KMS-11 (cell line): ENCODE measurements at regions not wholly inside any gene's neighbourhood (a gene's known extent, or its start where the extent isn't known, plus 50 kb on each side); places are given as distances from the start of the nearest gene placed in this dataset.

Experiments
- H2AFZ ChIP-seq: fragments of 200-600 bp; sonication (generic); 2 replicates; pipeline ENCODE4 v1.6.1; 2016; ENCODE audit warnings: antibody characterized with exemption, mixed run types, low read depth
- H3K27ac ChIP-seq: fragments of 200-600 bp; sonication (generic); 2 replicates; pipeline ENCODE4 v1.6.1; 2016; ENCODE audit warnings: mild to moderate bottlenecking, mixed run types
- H3K27me3 ChIP-seq: fragments of 200-600 bp; sonication (generic); 2 replicates; pipeline ENCODE4 v1.6.1; 2017; ENCODE audit warnings: mild to moderate bottlenecking, low read depth, mixed run types, moderate library complexity; ENCODE audit not compliant: insufficient read depth
- H3K36me3 ChIP-seq: fragments of 200-600 bp; sonication (generic); 2 replicates; pipeline ENCODE4 v1.6.1; 2017; ENCODE audit warnings: mild to moderate bottlenecking, mixed run types; ENCODE audit not compliant: insufficient read depth
- H3K4me1 ChIP-seq: fragments of 200-600 bp; sonication (generic); 2 replicates; pipeline ENCODE4 v1.6.1; 2016; ENCODE audit warnings: mild to moderate bottlenecking, low read depth, mixed run types; ENCODE audit not compliant: poor library complexity, severe bottlenecking
- H3K4me2 ChIP-seq: fragments of 200-600 bp; sonication (generic); 2 replicates; pipeline ENCODE4 v1.7.0; 2016; ENCODE audit warnings: mild to moderate bottlenecking, mixed run types
- H3K4me3 ChIP-seq: fragments of 200-600 bp; sonication (generic); IDR thresholded peaks from 2 replicates; pipeline ENCODE4 v1.6.1; 2017; ENCODE audit warnings: low read depth, low read length, mixed read lengths; ENCODE audit not compliant: insufficient read depth
- H3K79me2 ChIP-seq: fragments of 200-600 bp; sonication (generic); 2 replicates; pipeline ENCODE4 v1.6.1; 2016; ENCODE audit warnings: low read depth, mixed run types; ENCODE audit not compliant: insufficient read depth
- H3K9ac ChIP-seq: fragments of 200-600 bp; sonication (generic); 2 replicates; pipeline ENCODE4 v1.6.1; 2016; ENCODE audit warnings: mild to moderate bottlenecking, mixed run types
- H4K20me1 ChIP-seq: fragments of 200-600 bp; sonication (generic); 2 replicates; pipeline ENCODE4 v1.6.1; 2016; ENCODE audit warnings: mild to moderate bottlenecking, mixed run types; ENCODE audit not compliant: insufficient read depth
- CTCF ChIP-seq: fragments of 200-600 bp; sonication (generic); conservative IDR thresholded peaks from 2 replicates; pipeline ENCODE4 v1.6.1; 2017; ENCODE audit warnings: low read depth, mild to moderate bottlenecking, antibody characterized with exemption, low read length, moderate library complexity, mixed read lengths

GRCh38 chr16:86702824-86703588, 124.7 kb downstream of the FOXL1 start:
- Histone ChIP-seq H2AFZ (no peak overlapping the region), H3K27me3 (peaks cover 9% of the 10 kb centered on the region; the same call in 1 of the 2 replicates), H3K36me3 (no peaks in the 10 kb centered on the region), H3K4me1 (no peaks in the 10 kb centered on the region), H3K9ac (no peak overlapping the region), H3K79me2 (no peaks in the 10 kb centered on the region), H3K27ac (no peak overlapping the region), H3K4me3 (no peak overlapping the region), H4K20me1 (no peaks in the 10 kb centered on the region), H3K4me2 (no peak overlapping the region)
- TF ChIP-seq CTCF, result no peak

GRCh38 chr16:86704516-86704915, 126.2 kb downstream of the FOXL1 start:
- H3K4me3 ChIP-seq, result no peak overlapping the region
- no peak overlapping the region for H2AFZ ChIP-seq
- H3K36me3 ChIP-seq, result no peaks in the 10 kb centered on the region
- H3K9ac ChIP-seq, result no peak overlapping the region
- H3K27ac ChIP-seq, result no peak overlapping the region
- no peak for TF ChIP-seq CTCF
- no peaks in the 10 kb centered on the region for H4K20me1 ChIP-seq
- peaks cover 15% of the 10 kb centered on the region; the same call in 1 of the 2 replicates for H3K27me3 ChIP-seq
- H3K4me1 ChIP-seq, result no peaks in the 10 kb centered on the region
- H3K4me2 ChIP-seq, result no peak overlapping the region
- no peaks in the 10 kb centered on the region for H3K79me2 ChIP-seq

GRCh38 chr16:86706726-86707125, 128.4 kb downstream of the FOXL1 start:
- H4K20me1 ChIP-seq, result no peaks in the 10 kb centered on the region
- TF ChIP-seq CTCF, result no peak
- peaks cover 18% of the 10 kb centered on the region; the same call in 1 of the 2 replicates for H3K27me3 ChIP-seq

GRCh38 chr16:86707171-86707570, 128.8 kb downstream of the FOXL1 start:
- Histone ChIP-seq H3K4me1 (no peaks in the 10 kb centered on the region), H3K79me2 (no peaks in the 10 kb centered on the region), H3K27ac (no peak overlapping the region), H3K4me2 (no peak overlapping the region), H3K36me3 (no peaks in the 10 kb centered on the region), H4K20me1 (no peaks in the 10 kb centered on the region), H2AFZ (no peak overlapping the region), H3K27me3 (peaks cover 21% of the 10 kb centered on the region; the same call in 1 of the 2 replicates), H3K9ac (no peak overlapping the region), H3K4me3 (no peak overlapping the region)
- TF ChIP-seq CTCF, result no peak

More at GRCh38 chr16:86706726-86707125, 128.4 kb downstream of the FOXL1 start:
- H3K4me2 ChIP-seq, result no peak overlapping the region
- H3K79me2 ChIP-seq, result no peaks in the 10 kb centered on the region
- no peak overlapping the region for H2AFZ ChIP-seq
- no peak overlapping the region for H3K9ac ChIP-seq
- H3K4me3 ChIP-seq, result no peak overlapping the region
- H3K27ac ChIP-seq, result no peak overlapping the region
- no peaks in the 10 kb centered on the region for H3K36me3 ChIP-seq
- no peaks in the 10 kb centered on the region for H3K4me1 ChIP-seq
